Fibroblast of lung (primary cell): ENCODE measurements at regions not wholly inside any gene's neighbourhood (a gene's known extent, or its start where the extent isn't known, plus 50 kb on each side); places are given as distances from the start of the nearest gene placed in this dataset.
"Not testable (repeated sequence)": the region's sequence is repeated elsewhere in the genome, so short reads cannot be mapped to it uniquely, and the experiment has no call there.

Experiments
- DNase-seq, 2 donors: peaks; one replicate each; pipeline versions ENCODE4 v3.0.0 to v3.0.0-alpha.2; 2010; ENCODE audit warnings: low read depth in 2 of 2
- H2AFZ ChIP-seq: 2 replicates; pipeline ENCODE4 v1.5.1; 2012; ENCODE audit warnings: low read length, control low read depth, inconsistent platforms
- H3K27ac ChIP-seq: 2 replicates; pipeline ENCODE4 v1.5.1; 2011; ENCODE audit warnings: low read length, control low read depth; ENCODE audit not compliant: insufficient read depth
- H3K27me3 ChIP-seq: 2 replicates; pipeline ENCODE4 v1.5.1; 2011; ENCODE audit warnings: mild to moderate bottlenecking, low read length; ENCODE audit not compliant: control insufficient read depth, insufficient read depth
- H3K36me3 ChIP-seq: 2 replicates; pipeline ENCODE4 v1.5.1; 2011; ENCODE audit warnings: low read length; ENCODE audit not compliant: control insufficient read depth, insufficient read depth
- H3K4me1 ChIP-seq: 2 replicates; pipeline ENCODE4 v1.5.1; 2011; ENCODE audit warnings: low read length; ENCODE audit not compliant: control insufficient read depth, insufficient read depth; ENCODE audit errors: extremely low read depth
- H3K4me2 ChIP-seq: 2 replicates; pipeline ENCODE4 v1.5.1; 2011; ENCODE audit warnings: low read length, control low read depth; ENCODE audit not compliant: insufficient read depth; ENCODE audit errors: extremely low read depth
- H3K4me3 ChIP-seq, 4 experiments: fragments of 200-600 bp in 1 of 4; sonication (generic) in 1 of 4; replicated peaks in 1 of 4; 2 replicates each; pipeline ENCODE4 v1.5.1; 2011 to 2016; ENCODE audit warnings: low read length in 4 of 4, low read depth in 3 of 4, mild to moderate bottlenecking in 3 of 4, control low read depth in 2 of 4, inconsistent platforms in 1 of 4, mixed read lengths in 1 of 4; ENCODE audit not compliant: insufficient read depth in 1 of 4; ENCODE audit errors: control extremely low read depth in 1 of 4
- H3K79me2 ChIP-seq: 2 replicates; pipeline ENCODE4 v1.5.1; 2012; ENCODE audit warnings: mild to moderate bottlenecking, low read length, inconsistent platforms; ENCODE audit not compliant: control insufficient read depth, insufficient read depth
- H3K9ac ChIP-seq: 2 replicates; pipeline ENCODE4 v1.5.1; 2011; ENCODE audit warnings: mild to moderate bottlenecking, low read length, control low read depth; ENCODE audit not compliant: insufficient read depth
- H3K9me3 ChIP-seq: 2 replicates; pipeline ENCODE4 v1.5.1; 2012; ENCODE audit warnings: low read depth, low read length; ENCODE audit not compliant: control insufficient read depth, insufficient read depth
- H4K20me1 ChIP-seq: 2 replicates; pipeline ENCODE4 v1.5.1; 2011; ENCODE audit warnings: low read length; ENCODE audit not compliant: control insufficient read depth, insufficient read depth; ENCODE audit errors: extremely low read depth
- CTCF ChIP-seq, 2 donors: IDR thresholded peaks in 1 of 2; conservative IDR thresholded peaks in 1 of 2; 1 replicate in 1 of 2; 2 replicates in 1 of 2; pipeline ENCODE4 v1.5.1; 2011 to 2012; ENCODE audit warnings: low read length in 2 of 2, control low read depth in 1 of 2, inconsistent platforms in 1 of 2, low read depth in 1 of 2, mild to moderate bottlenecking in 1 of 2
- EZH2 ChIP-seq: IDR thresholded peaks from 2 replicates; pipeline ENCODE4 v1.5.1; 2012; ENCODE audit warnings: low read length, control low read depth, mild to moderate bottlenecking; ENCODE audit errors: missing control alignments

GRCh38 chr10:31135171-31135570, 103.5 kb upstream of the ZNF438 start:
- TF ChIP-seq CTCF (conservative IDR thresholded peaks at IDR 0.05 in 1 of 2, IDR thresholded peaks at IDR 0.05 in 1 of 2; ENCODE audit: low read depth in 1 of 2, low read length in 2 of 2) (no peak), EZH2 (no peak)
- peaks cover 16% of the 10 kb centered on the region for H3K4me1 ChIP-seq
- H3K36me3 ChIP-seq, result no peaks in the 10 kb centered on the region
- H3K27me3 ChIP-seq, result no peaks in the 10 kb centered on the region
- H3K4me2 ChIP-seq, result no peak overlapping the region
- peak overlapping the region; percentile 25 for H3K27ac ChIP-seq
- no peak overlapping the region for H3K9ac ChIP-seq
- H2AFZ ChIP-seq, result no peak overlapping the region
- no peaks in the 10 kb centered on the region for H3K79me2 ChIP-seq
- DNase-seq, result no peak
- H4K20me1 ChIP-seq, result no peaks in the 10 kb centered on the region
- H3K4me3 ChIP-seq, result no peak overlapping the region
- no peaks in the 10 kb centered on the region for H3K9me3 ChIP-seq

GRCh38 chr10:31135791-31136190, 104.1 kb upstream of the ZNF438 start:
- not testable (repeated sequence) for H3K4me2 ChIP-seq, H3K9ac ChIP-seq, H3K9me3 ChIP-seq, H4K20me1 ChIP-seq, H3K36me3 ChIP-seq, H3K4me3 ChIP-seq, H2AFZ ChIP-seq, H3K79me2 ChIP-seq, DNase-seq, H3K27ac ChIP-seq, H3K27me3 ChIP-seq
- H3K4me1 ChIP-seq, result peaks cover 16% of the 10 kb centered on the region

GRCh38 chr10:31136386-31136785, 104.7 kb upstream of the ZNF438 start:
- H3K4me3 ChIP-seq, result no peak overlapping the region
- H3K79me2 ChIP-seq, result no peaks in the 10 kb centered on the region
- H3K27ac ChIP-seq, result no peak overlapping the region
- no peaks in the 10 kb centered on the region for H3K9me3 ChIP-seq
- no peaks in the 10 kb centered on the region for H3K27me3 ChIP-seq
- no peak overlapping the region for H3K4me2 ChIP-seq
- TF ChIP-seq EZH2 (no peak), CTCF (conservative IDR thresholded peaks at IDR 0.05 in 1 of 2, IDR thresholded peaks at IDR 0.05 in 1 of 2; ENCODE audit: low read depth in 1 of 2, low read length in 2 of 2) (no peak)
- no peaks in the 10 kb centered on the region for H4K20me1 ChIP-seq
- no peak for DNase-seq
- no peak overlapping the region for H3K9ac ChIP-seq
- H2AFZ ChIP-seq, result no peak overlapping the region
- peaks cover 16% of the 10 kb centered on the region for H3K4me1 ChIP-seq
- no peaks in the 10 kb centered on the region for H3K36me3 ChIP-seq
